ENCODE measurements at regions not wholly inside any gene's neighbourhood (a gene's known extent, or its start where the extent isn't known, plus 50 kb on each side); places are given as distances from the start of the nearest gene placed in this dataset.
"Not testable (repeated sequence)": the region's sequence is repeated elsewhere in the genome, so short reads cannot be mapped to it uniquely, and the experiment has no call there.

- H3K27me3 Mint-ChIP-seq (ENCODE audit: insufficient read depth): peaks cover 5% of the 10 kb centered on the region
- H3K4me1 Mint-ChIP-seq (ENCODE audit: low read depth): no peaks in the 10 kb centered on the region
- TF ChIP-seq, protein P1, sequence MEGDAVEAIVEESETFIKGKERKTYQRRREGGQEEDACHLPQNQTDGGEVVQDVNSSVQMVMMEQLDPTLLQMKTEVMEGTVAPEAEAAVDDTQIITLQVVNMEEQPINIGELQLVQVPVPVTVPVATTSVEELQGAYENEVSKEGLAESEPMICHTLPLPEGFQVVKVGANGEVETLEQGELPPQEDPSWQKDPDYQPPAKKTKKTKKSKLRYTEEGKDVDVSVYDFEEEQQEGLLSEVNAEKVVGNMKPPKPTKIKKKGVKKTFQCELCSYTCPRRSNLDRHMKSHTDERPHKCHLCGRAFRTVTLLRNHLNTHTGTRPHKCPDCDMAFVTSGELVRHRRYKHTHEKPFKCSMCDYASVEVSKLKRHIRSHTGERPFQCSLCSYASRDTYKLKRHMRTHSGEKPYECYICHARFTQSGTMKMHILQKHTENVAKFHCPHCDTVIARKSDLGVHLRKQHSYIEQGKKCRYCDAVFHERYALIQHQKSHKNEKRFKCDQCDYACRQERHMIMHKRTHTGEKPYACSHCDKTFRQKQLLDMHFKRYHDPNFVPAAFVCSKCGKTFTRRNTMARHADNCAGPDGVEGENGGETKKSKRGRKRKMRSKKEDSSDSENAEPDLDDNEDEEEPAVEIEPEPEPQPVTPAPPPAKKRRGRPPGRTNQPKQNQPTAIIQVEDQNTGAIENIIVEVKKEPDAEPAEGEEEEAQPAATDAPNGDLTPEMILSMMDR (IDR thresholded peaks at IDR 0.05): no peak
- no peaks in the 10 kb centered on the region for H3K9me3 Mint-ChIP-seq
- H3K4me3 Mint-ChIP-seq: no peak overlapping the region
- H3K36me3 Mint-ChIP-seq (ENCODE audit: low read depth): no peaks in the 10 kb centered on the region
- DNase-seq: no peak
- H3K27ac Mint-ChIP-seq: no peak overlapping the region
These were observed 133.3 kb downstream of the DACT1 start for GRCh38 chr14:58771016-58771415.

DNA sequence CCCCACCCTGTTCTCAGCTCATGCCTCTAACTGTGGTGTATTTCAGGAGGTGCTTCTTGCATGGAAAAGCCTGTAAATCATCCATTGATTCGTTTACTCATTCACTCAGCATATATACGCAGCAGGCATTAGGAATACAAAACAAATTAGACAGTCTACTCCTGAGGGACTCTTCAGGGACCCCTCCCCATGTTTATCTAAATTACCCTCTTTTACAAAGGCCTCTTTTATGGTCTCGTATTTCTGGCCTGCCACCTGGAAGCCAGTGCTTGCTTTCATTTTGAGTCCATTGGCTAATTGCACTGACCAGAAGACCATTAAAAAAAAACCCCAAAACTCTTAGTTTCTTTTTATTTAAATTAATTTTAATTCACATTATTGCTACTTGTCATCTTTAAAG is 134.4 kb downstream of the DACT1 start:
- H3K4me1 Mint-ChIP-seq (ENCODE audit: low read depth): no peaks in the 10 kb centered on the region
- no peak overlapping the region for H3K27ac Mint-ChIP-seq
- H3K36me3 Mint-ChIP-seq (ENCODE audit: low read depth): no peaks in the 10 kb centered on the region
- DNase-seq: no peak
- no peaks in the 10 kb centered on the region for H3K9me3 Mint-ChIP-seq
- H3K4me3 Mint-ChIP-seq: no peak overlapping the region
- H3K27me3 Mint-ChIP-seq (ENCODE audit: insufficient read depth): peaks cover 11% of the 10 kb centered on the region
- TF ChIP-seq, protein P1 (IDR thresholded peaks at IDR 0.05): no peak

- no peak overlapping the region for H3K4me3 Mint-ChIP-seq
These were observed 135.2 kb downstream of the DACT1 start for GRCh38 chr14:58772794-58773620.

GRCh38 chr14:58774531-58774930 is 136.8 kb downstream of the DACT1 start:
- Mint-ChIP-seq H3K36me3 (ENCODE audit: low read depth) (no peaks in the 10 kb centered on the region), H3K4me3 (no peak overlapping the region), H3K4me1 (ENCODE audit: low read depth) (no peaks in the 10 kb centered on the region), H3K27ac (no peak overlapping the region), H3K27me3 (ENCODE audit: insufficient read depth) (peaks cover 15% of the 10 kb centered on the region), H3K9me3 (no peaks in the 10 kb centered on the region)
- TF ChIP-seq, protein P1 (IDR thresholded peaks at IDR 0.05): no peak
- no peak for DNase-seq

More at GRCh38 chr14:58772794-58773620, 135.2 kb downstream of the DACT1 start:
- TF ChIP-seq, protein P1 (IDR thresholded peaks at IDR 0.05): no peak
- no peak for DNase-seq
- Mint-ChIP-seq H3K27ac (no peak overlapping the region), H3K4me1 (ENCODE audit: low read depth) (no peaks in the 10 kb centered on the region), H3K27me3 (ENCODE audit: insufficient read depth) (peaks cover 15% of the 10 kb centered on the region), H3K36me3 (ENCODE audit: low read depth) (no peaks in the 10 kb centered on the region), H3K9me3 (no peaks in the 10 kb centered on the region)

DNA sequence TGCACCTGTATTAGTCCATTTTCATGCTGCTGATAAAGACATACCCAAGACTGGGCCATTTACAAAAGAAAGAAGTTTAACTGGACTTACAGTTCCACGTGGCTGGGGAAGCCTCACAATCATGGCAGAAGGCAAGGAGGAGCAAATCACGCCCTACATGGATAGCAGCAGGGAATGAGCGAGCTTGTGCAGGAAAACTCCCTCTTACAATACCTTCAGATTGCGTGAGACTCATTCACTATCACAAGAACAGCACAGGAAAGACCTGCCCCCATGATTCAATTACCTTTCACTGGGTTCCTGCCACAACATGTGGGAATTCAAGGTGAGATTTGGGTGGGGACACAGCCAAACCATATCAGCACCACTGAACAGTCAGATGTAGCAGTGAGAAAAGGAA is 137.4 kb downstream of the DACT1 start:
- H3K27me3 Mint-ChIP-seq (ENCODE audit: insufficient read depth): peaks cover 16% of the 10 kb centered on the region

GRCh38 chr14:58776516-58776915 is 138.8 kb downstream of the DACT1 start:
- Mint-ChIP-seq H3K9me3 (no peaks in the 10 kb centered on the region), H3K4me1 (ENCODE audit: low read depth) (no peaks in the 10 kb centered on the region), H3K27me3 (ENCODE audit: insufficient read depth) (peaks cover 17% of the 10 kb centered on the region), H3K36me3 (ENCODE audit: low read depth) (no peaks in the 10 kb centered on the region), H3K4me3 (no peak overlapping the region), H3K27ac (no peak overlapping the region)
- TF ChIP-seq, protein P1 (IDR thresholded peaks at IDR 0.05): no peak
- DNase-seq: no peak

More for the DNA sequence above, 137.4 kb downstream of the DACT1 start:
- H3K4me1 Mint-ChIP-seq (ENCODE audit: low read depth); H3K4me3 Mint-ChIP-seq; H3K36me3 Mint-ChIP-seq (ENCODE audit: low read depth); H3K9me3 Mint-ChIP-seq; DNase-seq; H3K27ac Mint-ChIP-seq: not testable (repeated sequence)
